NCI-H2227 (cell line): ENCODE measurements at regions not wholly inside any gene's neighbourhood (a gene's known extent, or its start where the extent isn't known, plus 50 kb on each side); places are given as distances from the start of the nearest gene placed in this dataset.

ENCODE experiments used
- DNase-seq: peaks from one replicate; lab custom pipeline; 2025; ENCODE audit not compliant: unreplicated experiment; lab: John Stamatoyannopoulos, UW

- no peak for DNase-seq
These were observed 97.6 kb upstream of the TBX20 start for GRCh38 chr7:35351466-35351865.

DNA sequence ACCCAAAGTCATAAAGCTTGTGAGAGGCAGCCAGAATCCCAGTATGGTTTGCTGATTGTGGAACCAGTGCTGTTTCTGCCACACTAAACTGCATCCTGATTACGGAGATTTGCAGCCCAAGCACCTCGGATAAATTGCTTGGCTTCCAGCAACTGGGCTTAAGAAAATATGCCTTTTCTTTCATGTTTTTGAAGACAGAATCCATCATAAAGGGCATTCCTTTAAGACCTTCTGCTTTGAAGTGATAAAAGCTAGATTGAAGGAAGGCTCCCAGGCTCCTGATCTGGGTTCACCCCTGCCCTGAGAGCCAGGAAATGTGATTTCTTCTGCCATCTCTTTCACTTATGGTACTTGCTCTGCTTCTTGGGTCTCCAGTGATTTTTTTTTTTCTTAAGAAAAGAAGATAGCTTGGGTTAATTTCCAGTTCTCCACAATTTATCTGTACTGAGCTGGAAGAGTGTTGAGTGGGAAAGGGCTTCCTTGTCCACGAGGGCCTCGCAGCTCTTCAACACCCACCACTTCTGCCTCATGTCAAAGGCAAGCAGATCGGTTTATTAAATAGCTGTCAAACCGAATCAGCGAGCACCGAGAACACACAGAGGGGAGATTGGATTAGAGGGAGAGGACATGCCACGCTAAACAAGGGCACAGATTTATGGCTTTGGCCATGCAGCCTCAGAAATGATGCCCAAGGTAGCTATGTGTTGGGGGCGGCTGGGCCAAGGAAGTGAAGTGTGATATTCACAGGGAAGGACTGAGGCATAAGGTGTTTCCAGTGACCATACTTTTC lies 94.9 kb upstream of the TBX20 start:
- DNase-seq, result no peak

DNA sequence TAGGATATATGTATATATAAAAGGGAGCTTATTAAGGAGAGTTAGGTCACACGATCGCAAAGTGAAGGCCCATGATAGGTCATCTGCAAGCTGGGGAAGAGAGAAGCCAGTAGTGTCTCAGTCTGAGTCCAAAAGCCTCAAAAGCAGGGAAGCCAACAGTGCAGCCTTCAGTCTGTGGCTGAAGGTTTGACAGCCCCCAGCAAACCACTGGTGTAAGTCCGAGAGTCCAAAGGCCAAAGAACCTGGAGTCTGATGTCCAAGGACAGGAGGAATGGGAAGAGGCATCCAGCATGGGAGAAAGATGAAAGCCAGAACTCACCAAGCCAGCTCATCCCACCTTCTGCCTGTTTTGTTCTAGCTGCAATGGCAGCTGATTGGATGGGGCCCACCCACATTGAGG lies 88.9 kb upstream of the TBX20 start:
- no peak for DNase-seq

GRCh38 chr7:35339811-35340210 lies 85.9 kb upstream of the TBX20 start:
- DNase-seq, result no peak

DNA sequence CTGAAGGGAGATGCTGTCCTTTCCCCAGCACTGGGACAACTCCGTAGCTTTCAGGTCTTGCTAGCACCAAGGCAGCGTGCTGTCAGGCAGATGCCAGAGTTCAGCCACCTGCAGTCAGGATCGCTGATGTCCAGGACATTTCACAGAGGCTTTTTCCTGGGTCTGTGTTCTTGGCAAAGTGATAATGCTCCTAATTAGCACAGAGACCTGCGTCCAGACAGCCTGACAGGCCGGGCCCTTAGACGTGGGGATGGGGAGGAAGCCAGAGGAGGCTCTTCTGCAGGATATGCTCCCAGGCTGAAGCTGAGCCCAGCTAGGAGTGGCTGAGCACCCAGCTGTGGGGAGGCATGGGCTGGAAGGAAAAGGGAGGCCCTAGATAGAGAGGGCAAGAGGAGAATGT lies 82.5 kb upstream of the TBX20 start:
- DNase-seq, result no peak

DNA sequence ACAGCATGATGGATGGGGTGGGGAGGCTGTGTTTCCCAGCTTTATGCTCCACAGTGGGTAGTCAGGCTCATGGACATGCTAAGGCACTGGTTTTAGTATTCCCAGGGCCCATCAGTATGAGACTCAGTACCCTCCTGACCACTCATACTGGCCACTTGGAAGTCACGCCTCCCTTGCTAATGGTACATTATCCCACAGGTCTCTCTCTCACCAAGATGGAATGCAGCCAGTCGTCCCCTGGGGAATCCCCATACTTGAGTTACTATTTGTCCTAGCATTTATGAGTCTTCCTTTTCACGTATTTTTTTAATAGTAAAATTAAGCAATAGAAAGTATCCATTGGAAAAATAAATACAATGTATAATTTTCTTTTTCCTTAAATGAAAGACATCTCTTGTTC lies 80.6 kb upstream of the TBX20 start:
- DNase-seq, result no peak

- no peak for DNase-seq
These were observed 79.4 kb upstream of the TBX20 start for GRCh38 chr7:35333265-35333664.

DNA sequence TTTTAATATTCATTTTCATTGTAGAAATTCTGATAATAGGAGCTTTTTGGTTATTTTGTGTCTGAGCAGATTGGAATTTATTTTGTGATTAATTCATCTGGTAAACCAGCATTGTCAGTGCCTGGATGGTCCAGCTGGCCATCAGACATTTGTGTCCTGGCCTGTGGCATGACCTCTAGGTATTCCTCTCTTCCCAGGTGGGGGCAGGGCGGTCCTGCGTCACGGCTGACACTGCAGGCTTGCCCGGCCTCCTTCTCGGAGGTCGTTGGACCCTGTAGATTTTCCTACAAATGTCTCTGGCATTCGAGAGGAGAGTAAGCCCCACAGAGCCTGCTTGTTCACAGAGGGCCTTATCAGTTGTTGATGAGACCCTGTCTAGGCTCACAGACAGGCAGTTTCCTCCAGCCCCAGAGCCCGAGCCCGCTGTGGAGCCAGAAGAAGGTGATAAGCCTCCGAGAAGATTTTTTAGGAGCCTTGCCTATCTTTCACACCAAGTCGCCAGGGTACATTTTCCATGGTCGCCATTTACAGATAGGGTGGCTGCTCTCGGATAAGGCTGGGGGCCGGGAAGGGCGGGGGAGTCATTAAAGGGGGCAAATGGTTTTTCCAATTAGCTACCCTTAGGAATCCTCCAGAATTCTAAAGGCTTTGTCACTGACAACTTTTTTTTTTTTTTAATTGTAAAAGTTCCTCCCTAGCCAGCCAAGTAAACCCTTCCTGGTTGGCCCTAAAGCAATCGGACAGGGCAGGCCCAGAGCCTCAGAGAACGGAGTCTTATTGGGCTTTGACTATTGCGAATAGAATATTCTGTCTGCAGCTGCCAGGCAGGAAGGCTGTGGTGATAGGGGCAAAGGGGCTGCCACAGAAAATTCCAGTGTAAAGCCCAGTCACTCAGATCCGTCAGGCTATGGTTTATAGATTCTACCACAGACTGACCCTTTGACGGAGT lies 78.1 kb upstream of the TBX20 start:
- DNase-seq, result no peak

GRCh38 chr7:35329026-35329425 lies 75.1 kb upstream of the TBX20 start:
- DNase-seq, result no peak

DNA sequence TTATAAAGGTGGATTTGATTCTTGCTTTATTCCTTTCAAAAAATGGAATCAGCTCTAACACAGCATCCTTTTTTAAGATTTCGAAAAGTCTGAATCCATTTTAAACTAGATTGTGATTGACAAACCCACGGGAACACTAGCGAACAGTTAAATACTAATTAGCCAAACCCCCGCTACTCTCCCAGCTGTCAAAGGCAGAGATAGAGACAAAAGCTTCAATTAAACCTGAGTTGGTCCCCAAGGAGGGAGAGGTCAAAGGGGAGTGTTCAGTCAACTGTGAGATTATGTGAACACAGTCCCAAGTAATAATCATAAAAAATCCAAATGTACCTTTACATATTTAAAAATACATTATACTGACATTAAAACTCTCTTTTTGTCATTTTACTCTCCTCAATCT lies 65.7 kb upstream of the TBX20 start:
- DNase-seq, result no peak

DNA sequence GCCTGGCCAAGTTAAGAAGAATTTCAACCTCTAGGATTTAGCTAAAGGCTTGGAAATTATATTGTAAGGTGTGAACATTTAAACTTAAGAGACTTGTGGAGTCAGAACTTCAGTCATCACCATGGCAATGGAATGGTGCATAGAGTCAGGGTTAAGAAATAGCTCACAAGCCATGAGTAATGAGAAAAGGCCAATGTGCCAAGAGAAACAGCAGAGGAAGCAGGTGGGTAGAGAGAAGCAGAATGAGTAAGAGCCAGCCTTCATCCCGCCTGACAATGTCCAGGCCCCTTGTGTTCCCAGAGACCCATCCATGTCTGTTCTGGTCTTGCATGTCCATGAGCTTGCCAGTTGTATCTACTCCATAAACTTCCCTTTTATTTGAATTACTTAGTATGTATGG lies 62.6 kb upstream of the TBX20 start:
- DNase-seq, result no peak

DNA sequence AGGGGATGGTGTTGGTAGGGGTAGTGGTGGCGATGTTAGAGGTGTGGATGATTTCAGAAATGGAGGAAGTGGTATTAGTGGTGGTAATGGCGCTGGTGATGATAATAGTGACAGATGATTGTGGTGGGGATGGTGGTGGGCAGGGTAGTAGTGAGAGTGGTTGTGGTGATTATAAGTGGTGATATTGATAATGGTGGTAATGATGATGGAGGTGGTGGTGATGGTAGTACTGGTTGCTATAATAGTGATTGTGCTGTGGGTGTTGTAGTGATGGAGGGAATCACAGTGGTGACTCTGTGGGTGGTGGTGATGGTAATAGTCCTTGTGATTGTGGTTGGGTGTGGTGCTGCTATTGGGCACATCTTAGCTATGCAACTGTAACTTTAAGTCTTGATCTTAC lies 61.6 kb upstream of the TBX20 start:
- DNase-seq, result no peak

DNA sequence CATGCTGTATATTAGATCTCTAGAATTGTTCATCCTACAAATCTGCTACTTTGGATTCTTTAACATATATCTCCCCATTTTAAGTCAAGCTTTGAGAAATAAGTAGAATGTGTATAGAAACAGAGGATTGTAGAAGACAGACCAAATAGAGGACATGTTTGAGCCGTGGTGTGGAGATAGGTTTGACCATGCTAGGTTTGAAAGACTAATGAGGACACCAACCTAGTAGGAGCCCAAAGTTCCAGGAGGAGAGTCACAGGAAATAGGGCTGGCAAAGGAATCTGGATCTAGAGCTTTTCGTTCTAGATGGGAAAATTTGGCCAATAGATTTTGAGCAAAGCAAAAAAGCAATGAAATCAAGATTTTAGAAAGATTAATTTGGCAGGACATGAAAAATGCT lies 60.5 kb upstream of the TBX20 start:
- no peak for DNase-seq

DNA sequence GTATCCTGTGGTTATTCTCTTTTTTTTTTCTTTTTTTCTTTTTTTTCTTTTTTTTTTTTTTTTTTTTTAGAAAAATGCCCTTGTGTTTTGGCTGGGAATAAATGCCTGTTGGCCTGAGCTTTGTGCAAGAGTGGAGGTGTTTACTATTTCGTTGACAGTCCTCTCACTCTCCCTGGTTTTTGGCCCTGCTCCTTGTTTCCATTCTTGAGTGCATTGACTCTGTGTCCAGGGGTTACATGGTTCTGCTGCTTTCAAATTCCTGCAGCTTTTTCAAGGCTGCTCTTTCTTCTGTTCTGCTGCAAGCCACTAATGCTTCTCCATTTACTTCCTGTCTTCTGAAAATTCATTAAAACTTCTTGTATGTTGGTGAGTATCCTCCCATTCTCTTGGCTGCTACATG lies 59.7 kb upstream of the TBX20 start:
- no peak for DNase-seq
